SJCRH30 (cell line): ENCODE measurements at regions not wholly inside any gene's neighbourhood (a gene's known extent, or its start where the extent isn't known, plus 50 kb on each side); places are given as distances from the start of the nearest gene placed in this dataset.
"Not testable (repeated sequence)": the region's sequence is repeated elsewhere in the genome, so short reads cannot be mapped to it uniquely, and the experiment has no call there.

Experiments
- DNase-seq, 2 experiments: peaks; one replicate each; pipeline ENCODE4 v3.0.0-alpha.2; 2015 to 2020
- H3K27ac ChIP-seq: fragments of 250-450 bp; sonication (Bioruptor Pico); 2 replicates; pipeline ENCODE4 v1.5.1; 2020; ENCODE audit warnings: mild to moderate bottlenecking, moderate library complexity
- H3K27me3 ChIP-seq: fragments of 250-450 bp; sonication (Bioruptor Pico); 2 replicates; pipeline ENCODE4 v1.5.1; 2020; ENCODE audit warnings: mild to moderate bottlenecking, moderate library complexity
- H3K36me3 ChIP-seq: fragments of 250-450 bp; sonication (Bioruptor Pico); 2 replicates; pipeline ENCODE4 v1.5.1; 2020; ENCODE audit warnings: mild to moderate bottlenecking, moderate library complexity
- H3K4me1 ChIP-seq: fragments of 250-450 bp; sonication (Bioruptor Pico); 2 replicates; pipeline ENCODE4 v1.5.1; 2020; ENCODE audit warnings: mild to moderate bottlenecking, moderate library complexity
- H3K4me3 ChIP-seq: fragments of 250-450 bp; sonication (Bioruptor Pico); 2 replicates; pipeline ENCODE4 v1.5.1; 2020; ENCODE audit warnings: mild to moderate bottlenecking, moderate library complexity
- H3K9me3 ChIP-seq: fragments of 250-450 bp; sonication (Bioruptor Pico); replicated peaks from 2 replicates; pipeline ENCODE4 v1.5.1; 2020; ENCODE audit warnings: mild to moderate bottlenecking, moderate library complexity

GRCh38 chr10:121690152-121690848 lies 92.1 kb upstream of the FGFR2 start:
- DNase-seq: no peak

GRCh38 chr10:121687095-121687813 lies 89.0 kb upstream of the FGFR2 start:
- H3K4me1 ChIP-seq: peaks cover 31% of the 10 kb centered on the region
- H3K27me3 ChIP-seq: no peaks in the 10 kb centered on the region
- H3K36me3 ChIP-seq: no peaks in the 10 kb centered on the region
- no peaks in the 10 kb centered on the region for H3K9me3 ChIP-seq
- DNase-seq: no peak
- H3K4me3 ChIP-seq: no peak overlapping the region
- no peak overlapping the region for H3K27ac ChIP-seq

More at GRCh38 chr10:121690152-121690848, 92.1 kb upstream of the FGFR2 start:
- Histone ChIP-seq H3K4me1 (peaks cover 10% of the 10 kb centered on the region), H3K9me3 (no peaks in the 10 kb centered on the region), H3K27ac (no peak overlapping the region), H3K4me3 (no peak overlapping the region), H3K36me3 (no peaks in the 10 kb centered on the region), H3K27me3 (no peaks in the 10 kb centered on the region)

GRCh38 chr10:121684276-121684675 lies 86.0 kb upstream of the FGFR2 start:
- no peak overlapping the region for H3K4me3 ChIP-seq
- no peak for DNase-seq
- no peaks in the 10 kb centered on the region for H3K9me3 ChIP-seq
- peaks cover 50% of the 10 kb centered on the region for H3K4me1 ChIP-seq
- no peaks in the 10 kb centered on the region for H3K36me3 ChIP-seq
- peak overlapping the region; percentile 93 for H3K27ac ChIP-seq
- H3K27me3 ChIP-seq: no peaks in the 10 kb centered on the region

GRCh38 chr10:121683816-121684215 lies 85.6 kb upstream of the FGFR2 start:
- H3K4me3 ChIP-seq: no peak overlapping the region
- H3K27me3 ChIP-seq: no peaks in the 10 kb centered on the region
- H3K9me3 ChIP-seq: no peaks in the 10 kb centered on the region
- H3K27ac ChIP-seq: peak overlapping the region; percentile 93
- H3K4me1 ChIP-seq: peaks cover 50% of the 10 kb centered on the region
- H3K36me3 ChIP-seq: no peaks in the 10 kb centered on the region
- DNase-seq: peak; percentile 94 to 97

GRCh38 chr10:121683366-121683765 lies 85.1 kb upstream of the FGFR2 start:
- 0 out of 2 replicates have a peak overlapping the region, but pooled peaks have one; percentile 48 for H3K4me3 ChIP-seq
- H3K4me1 ChIP-seq: peaks cover 50% of the 10 kb centered on the region
- H3K9me3 ChIP-seq: no peaks in the 10 kb centered on the region
- no peaks in the 10 kb centered on the region for H3K36me3 ChIP-seq
- no peaks in the 10 kb centered on the region for H3K27me3 ChIP-seq
- DNase-seq: peak; percentile 71 to 87
- H3K27ac ChIP-seq: peak overlapping the region; percentile 93

- Histone ChIP-seq H3K27ac (peak overlapping the region; percentile 93), H3K4me3 (peak overlapping the region; percentile 48), H3K27me3 (no peaks in the 10 kb centered on the region), H3K4me1 (peaks cover 50% of the 10 kb centered on the region), H3K36me3 (no peaks in the 10 kb centered on the region), H3K9me3 (no peaks in the 10 kb centered on the region; the same call in 1 of the 2 replicates)
- DNase-seq: peak; percentile 71 to 78
Observed at GRCh38 chr10:121681997-121682687, 83.9 kb upstream of the FGFR2 start.

GRCh38 chr10:121680879-121681655 lies 82.8 kb upstream of the FGFR2 start:
- no peak overlapping the region for H3K4me3 ChIP-seq
- DNase-seq: peak; percentile 97 to 99
- peaks cover 50% of the 10 kb centered on the region for H3K4me1 ChIP-seq
- H3K9me3 ChIP-seq: no peaks in the 10 kb centered on the region; the same call in 1 of the 2 replicates
- H3K27me3 ChIP-seq: no peaks in the 10 kb centered on the region
- peak overlapping the region; percentile 93 for H3K27ac ChIP-seq
- H3K36me3 ChIP-seq: no peaks in the 10 kb centered on the region

- H3K27me3 ChIP-seq: no peaks in the 10 kb centered on the region
- no peaks in the 10 kb centered on the region; the same call in 1 of the 2 replicates for H3K9me3 ChIP-seq
- H3K4me1 ChIP-seq: peaks cover 46% of the 10 kb centered on the region
- no peak overlapping the region for H3K4me3 ChIP-seq
- H3K27ac ChIP-seq: no peak overlapping the region; the same call in 1 of the 2 replicates
- no peaks in the 10 kb centered on the region for H3K36me3 ChIP-seq
- no peak for DNase-seq
Observed at GRCh38 chr10:121679916-121680315, 81.7 kb upstream of the FGFR2 start.

- no peak overlapping the region for H3K4me3 ChIP-seq
- no peaks in the 10 kb centered on the region for H3K27me3 ChIP-seq
- DNase-seq: no peak
- H3K9me3 ChIP-seq: no peaks in the 10 kb centered on the region; the same call in 1 of the 2 replicates
- peaks cover 34% of the 10 kb centered on the region for H3K4me1 ChIP-seq
- no peaks in the 10 kb centered on the region for H3K36me3 ChIP-seq
- H3K27ac ChIP-seq: no peak overlapping the region
Observed at GRCh38 chr10:121678631-121679174, 80.5 kb upstream of the FGFR2 start.

GRCh38 chr10:121677880-121678279 lies 79.6 kb upstream of the FGFR2 start:
- no peaks in the 10 kb centered on the region; the same call in 1 of the 2 replicates for H3K9me3 ChIP-seq
- no peaks in the 10 kb centered on the region for H3K36me3 ChIP-seq
- DNase-seq: no peak
- H3K4me3 ChIP-seq: no peak overlapping the region
- no peak overlapping the region for H3K27ac ChIP-seq
- H3K4me1 ChIP-seq: peaks cover 26% of the 10 kb centered on the region
- no peaks in the 10 kb centered on the region for H3K27me3 ChIP-seq

- Histone ChIP-seq H3K4me3 (no peak overlapping the region), H3K36me3 (no peaks in the 10 kb centered on the region), H3K27ac (no peak overlapping the region), H3K9me3 (no peaks in the 10 kb centered on the region; the same call in 1 of the 2 replicates), H3K4me1 (peaks cover 3% of the 10 kb centered on the region), H3K27me3 (no peaks in the 10 kb centered on the region)
- DNase-seq: no peak
Observed at GRCh38 chr10:121675344-121675743, 77.1 kb upstream of the FGFR2 start.

- Histone ChIP-seq H3K4me1 (no peaks in the 10 kb centered on the region), H3K27me3 (no peaks in the 10 kb centered on the region), H3K4me3 (no peak overlapping the region), H3K27ac (no peak overlapping the region), H3K9me3 (no peaks in the 10 kb centered on the region; the same call in 1 of the 2 replicates), H3K36me3 (no peaks in the 10 kb centered on the region)
- no peak for DNase-seq
Observed at GRCh38 chr10:121674885-121675284, 76.6 kb upstream of the FGFR2 start.

GRCh38 chr10:121672733-121673132 lies 74.5 kb upstream of the FGFR2 start:
- Histone ChIP-seq H3K36me3 (no peaks in the 10 kb centered on the region), H3K4me1 (peaks cover 15% of the 10 kb centered on the region), H3K27me3 (no peaks in the 10 kb centered on the region), H3K9me3 (no peaks in the 10 kb centered on the region; the same call in 1 of the 2 replicates), H3K4me3 (no peak overlapping the region), H3K27ac (no peak overlapping the region)
- DNase-seq: no peak

GRCh38 chr10:121669840-121670239 lies 71.6 kb upstream of the FGFR2 start:
- H3K36me3 ChIP-seq, DNase-seq, H3K27me3 ChIP-seq, H3K27ac ChIP-seq, H3K4me3 ChIP-seq, H3K9me3 ChIP-seq: not testable (repeated sequence)
- peaks cover 15% of the 10 kb centered on the region for H3K4me1 ChIP-seq
